NCI-H526 (cell line): ENCODE measurements at regions not wholly inside any gene's neighbourhood (a gene's known extent, or its start where the extent isn't known, plus 50 kb on each side); places are given as distances from the start of the nearest gene placed in this dataset.
"Not testable (repeated sequence)": the region's sequence is repeated elsewhere in the genome, so short reads cannot be mapped to it uniquely, and the experiment has no call there.

ENCODE experiments used
- DNase-seq, 2 experiments: peaks; one replicate each; lab custom pipeline; 2025; lab: John Stamatoyannopoulos, UW

- DNase-seq: not testable (repeated sequence)
Measured at GRCh38 chr6:167709776-167710336, 116.9 kb upstream of the AFDN start.

- DNase-seq: no peak
Measured at GRCh38 chr6:167710363-167710920, 116.3 kb upstream of the AFDN start.

GRCh38 chr6:167711211-167711610 lies 115.5 kb upstream of the AFDN start:
- no peak for DNase-seq

- no peak for DNase-seq
Measured at GRCh38 chr6:167711768-167712730, 114.7 kb upstream of the AFDN start.

GRCh38 chr6:167712731-167713475 lies 113.8 kb upstream of the AFDN start:
- DNase-seq: no peak

GRCh38 chr6:167714152-167714551 lies 112.6 kb upstream of the AFDN start:
- DNase-seq: no peak

GRCh38 chr6:167717455-167717854 lies 109.3 kb upstream of the AFDN start:
- no peak for DNase-seq

GRCh38 chr6:167717867-167718266 lies 108.8 kb upstream of the AFDN start:
- DNase-seq: no peak

- DNase-seq: no peak
Measured at GRCh38 chr6:167719920-167720319, 106.8 kb upstream of the AFDN start.

- no peak for DNase-seq
Measured at GRCh38 chr6:167720456-167721285, 106.0 kb upstream of the AFDN start.

- DNase-seq: no peak
Measured at GRCh38 chr6:167721291-167721690, 105.4 kb upstream of the AFDN start.

GRCh38 chr6:167722634-167723309 lies 103.9 kb upstream of the AFDN start:
- DNase-seq: no peak

GRCh38 chr6:167726043-167726621 lies 100.6 kb upstream of the AFDN start:
- no peak for DNase-seq

GRCh38 chr6:167730441-167730840 lies 96.3 kb upstream of the AFDN start:
- no peak for DNase-seq

GRCh38 chr6:167731216-167731615 lies 95.5 kb upstream of the AFDN start:
- DNase-seq: no peak

- no peak for DNase-seq
Measured at GRCh38 chr6:167731731-167732422, 94.8 kb upstream of the AFDN start.

GRCh38 chr6:167733740-167734661 lies 92.7 kb upstream of the AFDN start:
- no peak for DNase-seq

GRCh38 chr6:167734662-167735083 lies 92.0 kb upstream of the AFDN start:
- no peak for DNase-seq
